WTC11 (cell line): ENCODE measurements at regions not wholly inside any gene's neighbourhood (a gene's known extent, or its start where the extent isn't known, plus 50 kb on each side); places are given as distances from the start of the nearest gene placed in this dataset.

Experiments used
- ATAC-seq: fragments of 200-7000 bp; cut with Tn5 transposase; 2 replicates; pipeline ENCODE4 v1.10.0; 2021; ENCODE audit warnings: mild to moderate bottlenecking, moderate library complexity
- CTCF ChIA-PET: fragments of 300-600 bp; sonication (Branson Sonifier 250); formaldehyde crosslinking; loops from one replicate; lab custom pipeline; 2021; ENCODE audit warnings: antibody characterized with exemption; lab: Charles Lee
- POLR2A ChIA-PET: fragments of 350-600 bp; sonication (Branson Sonifier 250); formaldehyde crosslinking; loops from one replicate; lab custom pipeline; 2021; ENCODE audit warnings: antibody characterized with exemption; lab: Charles Lee
- DNase-seq: peaks from one replicate; pipeline ENCODE4 v3.0.0; 2021; ENCODE audit warnings: low spot score
- H3K27ac Mint-ChIP-seq: 2 replicates; pipeline ENCODE4 v1.8.0; 2021; ENCODE audit warnings: mixed read lengths
- H3K27me3 Mint-ChIP-seq: 2 replicates; pipeline ENCODE4 v1.8.0; 2021; ENCODE audit warnings: low read depth, mild to moderate bottlenecking, moderate library complexity, mixed read lengths
- H3K36me3 Mint-ChIP-seq: 2 replicates; pipeline ENCODE4 v1.8.0; 2021; ENCODE audit warnings: mixed read lengths
- H3K4me1 Mint-ChIP-seq: 2 replicates; pipeline ENCODE4 v1.8.0; 2022; ENCODE audit warnings: mixed read lengths
- H3K4me3 Mint-ChIP-seq: 2 replicates; pipeline ENCODE4 v1.8.0; 2021; ENCODE audit warnings: mild to moderate bottlenecking, moderate library complexity, mixed read lengths
- H3K9me3 Mint-ChIP-seq: 2 replicates; pipeline ENCODE4 v1.8.0; 2021; ENCODE audit warnings: mixed read lengths
- CREM ChIP-seq: sonication (generic); formaldehyde crosslinking; IDR thresholded peaks from 2 replicates; pipeline ENCODE4 v1.8.1; 2022; ENCODE audit warnings: mild to moderate bottlenecking, missing genetic modification reagents, moderate library complexity
- GRHL2 ChIP-seq: fragments of 250-450 bp; sonication (Bioruptor Pico); IDR thresholded peaks from 2 replicates; pipeline ENCODE4 v1.8.0; 2022; ENCODE audit warnings: mild to moderate bottlenecking, moderate library complexity; ENCODE audit not compliant: insufficient replicate concordance, severe bottlenecking
- NFATC4 ChIP-seq: fragments of 250-450 bp; sonication (Bioruptor Pico); IDR thresholded peaks from 2 replicates; pipeline ENCODE4 v1.9.0; 2021; ENCODE audit warnings: mild to moderate bottlenecking
- OVOL2 ChIP-seq: fragments of 250-450 bp; sonication (Bioruptor Pico); IDR thresholded peaks from 2 replicates; pipeline ENCODE4 v1.9.0; 2021; ENCODE audit warnings: mild to moderate bottlenecking, borderline replicate concordance
- TEAD4 ChIP-seq: sonication (generic); formaldehyde crosslinking; IDR thresholded peaks from 2 replicates; pipeline ENCODE4 v1.8.0; 2022; ENCODE audit warnings: mild to moderate bottlenecking, missing genetic modification reagents
- ZBTB21 ChIP-seq: sonication (generic); formaldehyde crosslinking; IDR thresholded peaks from 2 replicates; pipeline ENCODE4 v1.8.1; 2023; ENCODE audit warnings: mild to moderate bottlenecking, missing genetic modification reagents, borderline replicate concordance
- TF ChIP-seq, protein P1 (sequence below): sonication (generic); formaldehyde crosslinking; IDR thresholded peaks from 2 replicates; pipeline ENCODE4 v1.8.1; 2022; ENCODE audit warnings: low read depth, missing genetic modification reagents, borderline replicate concordance
- TF ChIP-seq, protein P2 (sequence below): sonication (generic); formaldehyde crosslinking; IDR thresholded peaks from 2 replicates; pipeline ENCODE4 v1.8.1; 2022; ENCODE audit warnings: missing genetic modification reagents, borderline replicate concordance
- TF ChIP-seq, protein P3 (sequence below): sonication (generic); formaldehyde crosslinking; IDR thresholded peaks from 2 replicates; pipeline ENCODE4 v1.8.0; 2022; ENCODE audit warnings: mild to moderate bottlenecking, missing genetic modification reagents
- TF ChIP-seq, protein P4 (sequence below): sonication (generic); formaldehyde crosslinking; IDR thresholded peaks from 2 replicates; pipeline ENCODE4 v1.8.1; 2023; ENCODE audit warnings: mild to moderate bottlenecking, missing genetic modification reagents, moderate library complexity
- TF ChIP-seq, protein P5 (sequence below): fragments of 250-450 bp; sonication (Bioruptor Pico); IDR thresholded peaks from 2 replicates; pipeline ENCODE4 v1.9.0; 2021; ENCODE audit warnings: moderate library complexity, mild to moderate bottlenecking, inconsistent platforms, borderline replicate concordance
- TF ChIP-seq, protein P6 (sequence below): sonication (generic); formaldehyde crosslinking; IDR thresholded peaks from 2 replicates; pipeline ENCODE4 v1.8.1; 2023; ENCODE audit warnings: mild to moderate bottlenecking, missing genetic modification reagents
- TF ChIP-seq, protein P7 (sequence below): sonication (generic); formaldehyde crosslinking; IDR thresholded peaks from 2 replicates; pipeline ENCODE4 v1.8.1; 2022; ENCODE audit warnings: low read depth, mild to moderate bottlenecking, moderate library complexity, missing genetic modification reagents, borderline replicate concordance

DNA sequence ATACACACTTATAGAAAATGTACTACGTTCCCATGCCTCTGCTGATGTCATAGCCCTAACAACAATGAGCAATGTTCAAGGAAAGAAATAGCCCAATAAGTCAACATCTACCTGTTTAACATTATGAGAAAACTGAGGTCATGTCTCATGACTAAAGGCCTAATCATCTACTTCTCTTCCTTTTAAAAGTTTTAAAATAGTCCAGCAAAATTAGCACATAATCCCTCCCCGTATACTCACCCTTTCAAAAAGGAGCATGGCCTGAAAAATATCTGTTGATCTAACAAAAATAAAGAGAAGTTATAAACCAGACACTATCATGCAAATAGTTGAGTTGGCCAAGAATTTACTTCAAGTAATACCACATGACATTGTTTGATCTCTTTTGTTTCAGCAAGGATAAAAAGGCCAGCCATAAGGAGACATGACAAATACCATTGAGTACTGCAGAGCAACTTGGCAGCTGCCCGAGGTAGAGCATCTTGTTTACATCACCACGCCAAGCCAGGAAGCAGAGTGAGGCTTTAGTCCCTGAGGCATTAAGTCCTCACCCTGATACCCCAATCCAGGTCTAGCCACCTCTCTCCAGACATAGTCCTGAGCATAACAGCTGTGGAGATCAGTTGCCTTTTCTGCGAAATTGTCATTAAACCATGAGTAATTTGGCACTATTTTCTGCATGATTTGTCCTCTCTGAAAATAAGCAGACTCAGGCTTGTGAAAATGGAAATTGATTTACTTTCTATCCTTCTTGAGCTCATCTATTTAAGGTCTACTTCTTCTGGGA lies 137.4 kb upstream of the ETAA1 start:
- ATAC-seq, result no peak
- CTCF ChIA-PET, result no interaction called here
- no peak overlapping the region for H3K4me3 Mint-ChIP-seq
- no peak for DNase-seq
- H3K4me1 Mint-ChIP-seq, result no peaks in the 10 kb centered on the region
- H3K27me3 Mint-ChIP-seq, result no peaks in the 10 kb centered on the region
- TF ChIP-seq, protein P1, sequence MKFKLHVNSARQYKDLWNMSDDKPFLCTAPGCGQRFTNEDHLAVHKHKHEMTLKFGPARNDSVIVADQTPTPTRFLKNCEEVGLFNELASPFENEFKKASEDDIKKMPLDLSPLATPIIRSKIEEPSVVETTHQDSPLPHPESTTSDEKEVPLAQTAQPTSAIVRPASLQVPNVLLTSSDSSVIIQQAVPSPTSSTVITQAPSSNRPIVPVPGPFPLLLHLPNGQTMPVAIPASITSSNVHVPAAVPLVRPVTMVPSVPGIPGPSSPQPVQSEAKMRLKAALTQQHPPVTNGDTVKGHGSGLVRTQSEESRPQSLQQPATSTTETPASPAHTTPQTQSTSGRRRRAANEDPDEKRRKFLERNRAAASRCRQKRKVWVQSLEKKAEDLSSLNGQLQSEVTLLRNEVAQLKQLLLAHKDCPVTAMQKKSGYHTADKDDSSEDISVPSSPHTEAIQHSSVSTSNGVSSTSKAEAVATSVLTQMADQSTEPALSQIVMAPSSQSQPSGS (CRISPR knock-in tag), result no peak
- TF ChIP-seq, protein P2, sequence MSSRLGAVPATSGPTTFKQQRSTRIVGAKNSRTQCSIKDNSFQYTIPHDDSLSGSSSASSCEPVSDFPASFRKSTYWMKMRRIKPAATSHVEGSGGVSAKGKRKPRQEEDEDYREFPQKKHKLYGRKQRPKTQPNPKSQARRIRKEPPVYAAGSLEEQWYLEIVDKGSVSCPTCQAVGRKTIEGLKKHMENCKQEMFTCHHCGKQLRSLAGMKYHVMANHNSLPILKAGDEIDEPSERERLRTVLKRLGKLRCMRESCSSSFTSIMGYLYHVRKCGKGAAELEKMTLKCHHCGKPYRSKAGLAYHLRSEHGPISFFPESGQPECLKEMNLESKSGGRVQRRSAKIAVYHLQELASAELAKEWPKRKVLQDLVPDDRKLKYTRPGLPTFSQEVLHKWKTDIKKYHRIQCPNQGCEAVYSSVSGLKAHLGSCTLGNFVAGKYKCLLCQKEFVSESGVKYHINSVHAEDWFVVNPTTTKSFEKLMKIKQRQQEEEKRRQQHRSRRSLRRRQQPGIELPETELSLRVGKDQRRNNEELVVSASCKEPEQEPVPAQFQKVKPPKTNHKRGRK (CRISPR knock-in tag), result no peak
- TF ChIP-seq ZBTB21 (CRISPR knock-in tag), result no peak
- TF ChIP-seq, protein P3, sequence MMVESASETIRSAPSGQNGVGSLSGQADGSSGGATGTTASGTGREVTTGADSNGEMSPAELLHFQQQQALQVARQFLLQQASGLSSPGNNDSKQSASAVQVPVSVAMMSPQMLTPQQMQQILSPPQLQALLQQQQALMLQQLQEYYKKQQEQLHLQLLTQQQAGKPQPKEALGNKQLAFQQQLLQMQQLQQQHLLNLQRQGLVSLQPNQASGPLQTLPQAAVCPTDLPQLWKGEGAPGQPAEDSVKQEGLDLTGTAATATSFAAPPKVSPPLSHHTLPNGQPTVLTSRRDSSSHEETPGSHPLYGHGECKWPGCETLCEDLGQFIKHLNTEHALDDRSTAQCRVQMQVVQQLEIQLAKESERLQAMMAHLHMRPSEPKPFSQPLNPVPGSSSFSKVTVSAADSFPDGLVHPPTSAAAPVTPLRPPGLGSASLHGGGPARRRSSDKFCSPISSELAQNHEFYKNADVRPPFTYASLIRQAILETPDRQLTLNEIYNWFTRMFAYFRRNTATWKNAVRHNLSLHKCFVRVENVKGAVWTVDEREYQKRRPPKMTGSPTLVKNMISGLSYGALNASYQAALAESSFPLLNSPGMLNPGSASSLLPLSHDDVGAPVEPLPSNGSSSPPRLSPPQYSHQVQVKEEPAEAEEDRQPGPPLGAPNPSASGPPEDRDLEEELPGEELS, result no peak
- TF ChIP-seq, protein P4, sequence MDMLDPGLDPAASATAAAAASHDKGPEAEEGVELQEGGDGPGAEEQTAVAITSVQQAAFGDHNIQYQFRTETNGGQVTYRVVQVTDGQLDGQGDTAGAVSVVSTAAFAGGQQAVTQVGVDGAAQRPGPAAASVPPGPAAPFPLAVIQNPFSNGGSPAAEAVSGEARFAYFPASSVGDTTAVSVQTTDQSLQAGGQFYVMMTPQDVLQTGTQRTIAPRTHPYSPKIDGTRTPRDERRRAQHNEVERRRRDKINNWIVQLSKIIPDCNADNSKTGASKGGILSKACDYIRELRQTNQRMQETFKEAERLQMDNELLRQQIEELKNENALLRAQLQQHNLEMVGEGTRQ (CRISPR knock-in tag), result no peak
- H3K36me3 Mint-ChIP-seq, result no peaks in the 10 kb centered on the region
- POLR2A ChIA-PET, result no interaction called here
- H3K27ac Mint-ChIP-seq, result no peak overlapping the region
- H3K9me3 Mint-ChIP-seq, result peaks cover 5% of the 10 kb centered on the region; the same call in 1 of the 2 replicates

DNA sequence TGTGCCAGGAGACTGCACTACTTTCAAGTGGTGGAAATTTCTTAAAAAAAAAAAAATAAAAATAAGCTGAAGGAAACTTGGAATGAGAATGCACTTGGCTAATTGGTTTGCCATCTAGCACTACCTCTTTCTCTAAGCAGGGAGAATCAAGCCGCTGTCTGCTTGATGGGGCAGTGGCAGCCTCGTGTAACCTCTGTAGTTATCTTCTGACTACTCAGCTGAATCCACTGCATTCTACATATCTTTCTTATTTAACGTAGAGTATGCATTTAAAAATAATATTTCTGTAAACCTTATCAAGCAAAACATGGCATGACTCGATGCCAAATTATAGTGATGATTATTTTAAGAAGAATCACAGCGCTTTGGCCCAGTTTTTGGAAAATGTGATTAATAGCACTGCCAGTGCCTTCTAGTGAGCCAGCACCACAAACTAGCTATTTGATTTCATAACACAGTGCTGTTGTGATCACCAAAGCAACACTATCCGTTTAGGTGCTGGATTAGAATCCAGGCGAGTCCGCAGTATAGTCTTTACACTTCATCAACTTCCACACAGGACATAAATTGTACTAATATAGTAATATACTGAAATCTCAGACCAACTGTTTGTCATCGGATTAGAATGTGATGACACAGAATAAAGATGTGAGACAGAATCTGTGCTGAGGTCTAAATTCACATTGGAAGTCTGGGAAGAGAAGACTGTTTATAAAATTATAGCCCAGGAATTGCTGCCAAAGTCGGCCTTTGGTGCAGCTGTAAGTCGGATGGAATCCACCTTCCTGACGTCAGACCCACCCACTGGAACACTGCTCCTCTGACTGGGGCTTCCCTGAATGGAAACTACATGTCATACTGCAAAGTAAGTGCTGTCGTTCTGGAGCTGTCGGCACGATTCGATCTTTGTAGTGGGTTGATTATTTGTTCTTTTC lies 136.5 kb upstream of the ETAA1 start:
- no peak for ATAC-seq
- H3K36me3 Mint-ChIP-seq, result no peaks in the 10 kb centered on the region
- H3K4me3 Mint-ChIP-seq, result no peak overlapping the region
- no peaks in the 10 kb centered on the region for H3K4me1 Mint-ChIP-seq
- no peak for TF ChIP-seq OVOL2
- TF ChIP-seq, protein P5, sequence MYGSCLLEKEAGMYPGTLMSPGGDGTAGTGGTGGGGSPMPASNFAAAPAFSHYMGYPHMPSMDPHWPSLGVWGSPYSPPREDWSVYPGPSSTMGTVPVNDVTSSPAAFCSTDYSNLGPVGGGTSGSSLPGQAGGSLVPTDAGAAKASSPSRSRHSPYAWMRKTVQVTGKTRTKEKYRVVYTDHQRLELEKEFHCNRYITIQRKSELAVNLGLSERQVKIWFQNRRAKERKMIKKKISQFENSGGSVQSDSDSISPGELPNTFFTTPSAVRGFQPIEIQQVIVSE (CRISPR knock-in tag), result no peak
- no peak for TF ChIP-seq NFATC4 (CRISPR knock-in tag)
- TF ChIP-seq, protein P2 (CRISPR knock-in tag), result no peak
- TF ChIP-seq, protein P6, sequence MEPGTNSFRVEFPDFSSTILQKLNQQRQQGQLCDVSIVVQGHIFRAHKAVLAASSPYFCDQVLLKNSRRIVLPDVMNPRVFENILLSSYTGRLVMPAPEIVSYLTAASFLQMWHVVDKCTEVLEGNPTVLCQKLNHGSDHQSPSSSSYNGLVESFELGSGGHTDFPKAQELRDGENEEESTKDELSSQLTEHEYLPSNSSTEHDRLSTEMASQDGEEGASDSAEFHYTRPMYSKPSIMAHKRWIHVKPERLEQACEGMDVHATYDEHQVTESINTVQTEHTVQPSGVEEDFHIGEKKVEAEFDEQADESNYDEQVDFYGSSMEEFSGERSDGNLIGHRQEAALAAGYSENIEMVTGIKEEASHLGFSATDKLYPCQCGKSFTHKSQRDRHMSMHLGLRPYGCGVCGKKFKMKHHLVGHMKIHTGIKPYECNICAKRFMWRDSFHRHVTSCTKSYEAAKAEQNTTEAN, result no peak
- TF ChIP-seq GRHL2, result no peak
- TF ChIP-seq, protein P7, sequence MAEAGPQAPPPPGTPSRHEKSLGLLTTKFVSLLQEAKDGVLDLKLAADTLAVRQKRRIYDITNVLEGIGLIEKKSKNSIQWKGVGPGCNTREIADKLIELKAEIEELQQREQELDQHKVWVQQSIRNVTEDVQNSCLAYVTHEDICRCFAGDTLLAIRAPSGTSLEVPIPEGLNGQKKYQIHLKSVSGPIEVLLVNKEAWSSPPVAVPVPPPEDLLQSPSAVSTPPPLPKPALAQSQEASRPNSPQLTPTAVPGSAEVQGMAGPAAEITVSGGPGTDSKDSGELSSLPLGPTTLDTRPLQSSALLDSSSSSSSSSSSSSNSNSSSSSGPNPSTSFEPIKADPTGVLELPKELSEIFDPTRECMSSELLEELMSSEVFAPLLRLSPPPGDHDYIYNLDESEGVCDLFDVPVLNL, result no peak
- TF ChIP-seq TEAD4 (CRISPR knock-in tag), result no peak
- TF ChIP-seq CREM (CRISPR knock-in tag), result no peak
- CTCF ChIA-PET, result no interaction called here
- no peak overlapping the region for H3K27ac Mint-ChIP-seq
- no peaks in the 10 kb centered on the region for H3K27me3 Mint-ChIP-seq
- POLR2A ChIA-PET, result no interaction called here
- peaks cover 5% of the 10 kb centered on the region; the same call in 1 of the 2 replicates for H3K9me3 Mint-ChIP-seq
- no peak for DNase-seq
